Muscle of back (tissue), 3 donors: ENCODE measurements at regions not wholly inside any gene's neighbourhood (a gene's known extent, or its start where the extent isn't known, plus 50 kb on each side); places are given as distances from the start of the nearest gene placed in this dataset.
"Not testable (repeated sequence)": the region's sequence is repeated elsewhere in the genome, so short reads cannot be mapped to it uniquely, and the experiment has no call there.

Experiments used
- DNase-seq, 3 donors: peaks; one replicate each; pipeline versions ENCODE4 v3.0.0 to v3.0.0-alpha.2; 2013

- DNase-seq, result no peak
Observed at GRCh38 chr12:91887957-91888356, 257.7 kb downstream of the BTG1 start.

- no peak for DNase-seq
Observed at GRCh38 chr12:91885851-91886731, 259.6 kb downstream of the BTG1 start.

GRCh38 chr12:91884230-91884629 is 261.4 kb downstream of the BTG1 start:
- no peak for DNase-seq

- no peak for DNase-seq
Observed at GRCh38 chr12:91883811-91884210, 261.8 kb downstream of the BTG1 start.

- DNase-seq, result no peak
Observed at GRCh38 chr12:91882910-91883309, 262.7 kb downstream of the BTG1 start.

- no peak for DNase-seq
Observed at GRCh38 chr12:91880528-91880927, 265.1 kb downstream of the BTG1 start.

GRCh38 chr12:91877456-91878235 is 268.0 kb downstream of the BTG1 start:
- DNase-seq, result no peak

GRCh38 chr12:91877022-91877421 is 268.6 kb downstream of the BTG1 start:
- DNase-seq, result peak in 2 of 3 donors; percentile 27 to 33

GRCh38 chr12:91875671-91876070 is 270.0 kb downstream of the BTG1 start:
- DNase-seq, result not testable (repeated sequence)

- no peak for DNase-seq
Observed at GRCh38 chr12:91874086-91874865, 271.4 kb downstream of the BTG1 start.

GRCh38 chr12:91871751-91872150 is 273.9 kb downstream of the BTG1 start:
- DNase-seq, result no peak

GRCh38 chr12:91870872-91871707 is 274.6 kb downstream of the BTG1 start:
- DNase-seq, result no peak

GRCh38 chr12:91868054-91868453 is 277.6 kb downstream of the BTG1 start:
- no peak for DNase-seq

GRCh38 chr12:91866566-91866965 is 279.1 kb downstream of the BTG1 start:
- no peak for DNase-seq

GRCh38 chr12:91863702-91864101 is 281.9 kb downstream of the BTG1 start:
- no peak for DNase-seq

- DNase-seq, result no peak
Observed at GRCh38 chr12:91861554-91861953, 284.1 kb downstream of the BTG1 start.

- no peak for DNase-seq
Observed at GRCh38 chr12:91859347-91859746, 286.3 kb downstream of the BTG1 start.

- no peak for DNase-seq
Observed at GRCh38 chr12:91857813-91858542, 287.7 kb downstream of the BTG1 start.

- peak in 1 of 3 donors; percentile 7 for DNase-seq
Observed at GRCh38 chr12:91854725-91855124, 290.9 kb downstream of the BTG1 start.

GRCh38 chr12:91853350-91854127 is 292.1 kb downstream of the BTG1 start:
- no peak for DNase-seq
